ENCODE measurements at regions not wholly inside any gene's neighbourhood (a gene's known extent, or its start where the extent isn't known, plus 50 kb on each side); places are given as distances from the start of the nearest gene placed in this dataset.
A peak's percentile ranks its signal among the peaks of the same experiment; 100 is the strongest.

DNA sequence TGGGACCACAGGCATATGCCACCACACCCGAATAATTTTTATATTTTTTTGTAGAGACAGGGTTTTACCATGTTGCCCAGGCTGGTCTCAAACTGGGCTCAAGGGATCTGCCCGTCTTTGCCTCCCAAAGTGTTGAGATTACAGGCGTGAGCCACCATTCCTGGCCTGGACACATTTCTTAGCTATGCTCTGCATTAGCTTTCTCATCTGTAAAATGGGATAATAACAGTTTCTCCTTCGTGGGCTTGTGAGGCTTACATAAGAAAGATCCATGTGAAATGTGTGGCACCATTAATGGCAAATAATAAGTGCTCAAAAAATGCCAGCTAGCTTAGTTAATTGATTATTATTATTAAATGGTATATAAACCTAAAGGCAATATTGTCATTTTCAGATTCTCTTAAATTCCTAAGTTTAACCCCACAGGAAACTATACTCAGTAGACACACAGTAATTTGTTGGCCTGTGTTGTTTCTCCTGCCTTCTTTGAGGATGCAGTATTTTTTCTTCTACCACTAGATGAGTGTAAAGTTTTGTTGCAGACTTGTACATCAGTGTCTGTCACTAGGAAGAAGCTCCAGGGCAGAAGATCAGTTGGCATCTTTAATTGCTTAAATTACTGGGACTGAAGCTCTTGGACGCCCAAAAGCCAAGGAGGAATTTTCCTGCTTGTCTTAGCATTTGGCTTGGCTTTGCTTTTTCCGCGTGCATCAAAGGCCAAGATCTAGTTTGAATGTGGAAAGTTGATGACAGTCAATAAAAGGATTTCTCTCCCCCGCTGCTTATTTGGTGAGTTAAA is 162.3 kb upstream of the ZNF217 start:
- Histone ChIP-seq H3K9me3 (ENCODE audit: control insufficient read depth in 4 of 4, low read length in 3 of 4) (no peaks in the 10 kb centered on the region), H3K27ac (ENCODE audit: low read depth in 1 of 2, low read length in 2 of 2) (no peak overlapping the region), H3K9ac (ENCODE audit: low read depth in 1 of 2, low read length in 2 of 2) (no peak overlapping the region), H3K27me3 (ENCODE audit: control insufficient read depth in 4 of 4, insufficient read depth in 4 of 4, low read length in 3 of 4) (no peaks in the 10 kb centered on the region), H3K4me1 (ENCODE audit: control insufficient read depth in 4 of 4, insufficient read depth in 4 of 4, low read length in 3 of 4) (no peaks in the 10 kb centered on the region), H3K36me3 (ENCODE audit: control insufficient read depth in 4 of 4, insufficient read depth in 3 of 4, low read depth in 1 of 4, low read length in 3 of 4) (no peaks in the 10 kb centered on the region), H3K4me3 (ENCODE audit: low read depth in 1 of 3, low read length in 3 of 3) (no peak overlapping the region)
- TF ChIP-seq FOXA1 (IDR thresholded peaks at IDR 0.05) (no peak), TAF1 (conservative IDR thresholded peaks at IDR 0.05) (no peak), RXRA (IDR thresholded peaks at IDR 0.05) (no peak), NR2F2 (IDR thresholded peaks at IDR 0.05) (no peak), FOXA2 (IDR thresholded peaks at IDR 0.05) (no peak), HNF4A (conservative IDR thresholded peaks at IDR 0.05) (no peak), YY1 (IDR thresholded peaks at IDR 0.05) (no peak), ZBTB33 (IDR thresholded peaks at IDR 0.05) (no peak), SP1 (IDR thresholded peaks at IDR 0.05) (no peak), REST (IDR thresholded peaks at IDR 0.05) (no peak), EGR1 (IDR thresholded peaks at IDR 0.05; ENCODE audit: low read depth in 2 of 2) (no peak)
- TF ChIP-seq, protein P1, sequence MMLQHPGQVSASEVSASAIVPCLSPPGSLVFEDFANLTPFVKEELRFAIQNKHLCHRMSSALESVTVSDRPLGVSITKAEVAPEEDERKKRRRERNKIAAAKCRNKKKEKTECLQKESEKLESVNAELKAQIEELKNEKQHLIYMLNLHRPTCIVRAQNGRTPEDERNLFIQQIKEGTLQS (IDR thresholded peaks at IDR 0.05), result no peak
- DNase-seq (ENCODE audit: low spot score), result no peak
- 94% methylated on average over 8 of the region's 8 CpGs for WGBS

GRCh38 chr20:53753880-53754459 is 160.3 kb upstream of the ZNF217 start:
- TF ChIP-seq, protein P1 (IDR thresholded peaks at IDR 0.05), result no peak
- TF ChIP-seq RXRA (IDR thresholded peaks at IDR 0.05) (no peak), HNF4A (conservative IDR thresholded peaks at IDR 0.05) (peak in 1 of 2 donors; percentile 34), YY1 (IDR thresholded peaks at IDR 0.05) (no peak)
- Histone ChIP-seq H3K9me3 (ENCODE audit: control insufficient read depth in 4 of 4, low read length in 3 of 4) (no peaks in the 10 kb centered on the region), H3K9ac (ENCODE audit: low read depth in 1 of 2, low read length in 2 of 2) (no peak overlapping the region), H3K27me3 (ENCODE audit: control insufficient read depth in 4 of 4, insufficient read depth in 4 of 4, low read length in 3 of 4) (no peaks in the 10 kb centered on the region), H3K4me3 (ENCODE audit: low read depth in 1 of 3, low read length in 3 of 3) (no peak overlapping the region), H3K36me3 (ENCODE audit: control insufficient read depth in 4 of 4, insufficient read depth in 3 of 4, low read depth in 1 of 4, low read length in 3 of 4) (no peaks in the 10 kb centered on the region), H3K27ac (ENCODE audit: low read depth in 1 of 2, low read length in 2 of 2) (no peak overlapping the region), H3K4me1 (ENCODE audit: control insufficient read depth in 4 of 4, insufficient read depth in 4 of 4, low read length in 3 of 4) (no peaks in the 10 kb centered on the region)
- DNase-seq (ENCODE audit: low spot score), result no peak
- WGBS, result 61% methylated on average over 2 of the region's 2 CpGs

Data from liver (tissue), 7 donors.